ENCODE measurements at regions not wholly inside any gene's neighbourhood (a gene's known extent, or its start where the extent isn't known, plus 50 kb on each side); places are given as distances from the start of the nearest gene placed in this dataset.

DNA sequence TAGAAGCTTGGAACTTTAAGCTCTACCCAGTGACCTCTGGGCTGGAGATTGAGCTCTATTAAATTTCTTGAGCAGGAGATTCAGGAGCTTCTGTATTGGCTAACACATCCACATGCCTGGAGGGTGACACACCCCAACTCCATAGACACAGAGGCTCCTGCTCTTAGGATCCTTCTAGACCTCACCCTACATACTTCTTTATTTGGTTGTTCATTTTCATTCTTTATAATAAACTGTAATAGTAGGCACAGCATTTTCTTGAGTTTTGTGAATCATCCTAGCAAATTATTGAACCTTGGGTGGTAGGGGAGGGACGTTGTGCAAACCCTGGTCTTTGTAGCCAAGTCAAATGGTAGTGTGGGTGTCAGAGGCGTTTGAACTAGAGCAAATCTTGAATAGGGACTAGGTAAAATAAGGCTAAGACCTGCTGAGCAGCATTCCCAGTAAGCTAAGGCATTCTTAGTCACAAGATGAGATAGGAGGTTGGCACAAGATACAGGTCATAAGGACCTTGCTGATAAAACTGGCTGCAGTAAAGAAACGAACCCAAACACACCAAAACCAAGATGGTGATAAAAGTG lies 323.8 kb upstream of the GALNT5 start:
- DNase-seq (ENCODE audit: low spot score) (no peak), ATAC-seq (ENCODE audit: insufficient number of reproducible peaks, low FRiP score, low read depth) (no peak)
- no peak overlapping the region for H3K27ac ChIP-seq
- H3K36me3 ChIP-seq: no peaks in the 10 kb centered on the region
- no peaks in the 10 kb centered on the region for H3K4me1 ChIP-seq (ENCODE audit: control insufficient read depth in 1 of 2, low read depth in 2 of 2)
- H3K27me3 ChIP-seq (replicated peaks; ENCODE audit: insufficient read depth): no peaks in the 10 kb centered on the region
- no peak for TF ChIP-seq CTCF (IDR thresholded peaks at IDR 0.05)
- H3K9me3 ChIP-seq: no peaks in the 10 kb centered on the region
- no peak overlapping the region for H3K4me3 ChIP-seq

GRCh38 chr2:156935616-156936015 lies 321.9 kb upstream of the GALNT5 start:
- H3K9me3 ChIP-seq: no peaks in the 10 kb centered on the region
- no peaks in the 10 kb centered on the region for H3K4me1 ChIP-seq (ENCODE audit: control insufficient read depth in 1 of 2, low read depth in 2 of 2)
- TF ChIP-seq CTCF (IDR thresholded peaks at IDR 0.05): no peak
- H3K36me3 ChIP-seq: no peaks in the 10 kb centered on the region
- DNase-seq (ENCODE audit: low spot score): no peak
- H3K27me3 ChIP-seq (replicated peaks; ENCODE audit: insufficient read depth): no peaks in the 10 kb centered on the region
- H3K4me3 ChIP-seq: no peak overlapping the region
- no peak overlapping the region for H3K27ac ChIP-seq
- ATAC-seq (ENCODE audit: insufficient number of reproducible peaks, low FRiP score, low read depth): no peak

- H3K36me3 ChIP-seq: no peaks in the 10 kb centered on the region
- no peaks in the 10 kb centered on the region for H3K9me3 ChIP-seq
- no peaks in the 10 kb centered on the region for H3K27me3 ChIP-seq (replicated peaks; ENCODE audit: insufficient read depth)
- no peak overlapping the region for H3K27ac ChIP-seq
- DNase-seq (ENCODE audit: low spot score) (no peak), ATAC-seq (ENCODE audit: insufficient number of reproducible peaks, low FRiP score, low read depth) (no peak)
- no peaks in the 10 kb centered on the region for H3K4me1 ChIP-seq (ENCODE audit: control insufficient read depth in 1 of 2, low read depth in 2 of 2)
- no peak overlapping the region for H3K4me3 ChIP-seq
- TF ChIP-seq CTCF (IDR thresholded peaks at IDR 0.05): no peak
These were observed 320.1 kb upstream of the GALNT5 start for GRCh38 chr2:156937430-156937829.

DNA sequence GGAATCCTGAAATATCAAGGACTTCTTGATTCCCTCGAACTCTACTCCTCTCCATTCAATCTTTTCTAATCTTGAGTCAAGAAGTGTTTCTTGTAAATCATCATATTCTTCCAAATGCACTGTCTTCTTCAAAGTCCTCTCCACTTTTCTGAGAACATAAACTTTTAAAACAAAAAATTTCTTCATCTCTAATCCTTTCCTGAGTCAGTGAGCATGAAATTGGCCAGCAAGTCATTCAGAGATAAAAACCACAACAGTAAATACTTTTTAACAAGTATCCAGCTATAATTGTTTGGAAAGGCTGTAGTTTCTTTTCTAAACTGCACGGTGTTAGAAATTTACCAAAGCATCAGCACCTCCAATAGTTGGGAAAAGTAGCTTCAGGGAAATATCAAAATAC lies 312.6 kb upstream of the GALNT5 start:
- Histone ChIP-seq H3K4me3 (no peak overlapping the region), H3K4me1 (ENCODE audit: control insufficient read depth in 1 of 2, low read depth in 2 of 2) (no peaks in the 10 kb centered on the region), H3K36me3 (no peaks in the 10 kb centered on the region), H3K27ac (no peak overlapping the region), H3K27me3 (replicated peaks; ENCODE audit: insufficient read depth) (no peaks in the 10 kb centered on the region), H3K9me3 (no peaks in the 10 kb centered on the region)
- TF ChIP-seq CTCF (IDR thresholded peaks at IDR 0.05): no peak
- DNase-seq (ENCODE audit: low spot score): no peak
- no peak for ATAC-seq (ENCODE audit: insufficient number of reproducible peaks, low FRiP score, low read depth)

DNA sequence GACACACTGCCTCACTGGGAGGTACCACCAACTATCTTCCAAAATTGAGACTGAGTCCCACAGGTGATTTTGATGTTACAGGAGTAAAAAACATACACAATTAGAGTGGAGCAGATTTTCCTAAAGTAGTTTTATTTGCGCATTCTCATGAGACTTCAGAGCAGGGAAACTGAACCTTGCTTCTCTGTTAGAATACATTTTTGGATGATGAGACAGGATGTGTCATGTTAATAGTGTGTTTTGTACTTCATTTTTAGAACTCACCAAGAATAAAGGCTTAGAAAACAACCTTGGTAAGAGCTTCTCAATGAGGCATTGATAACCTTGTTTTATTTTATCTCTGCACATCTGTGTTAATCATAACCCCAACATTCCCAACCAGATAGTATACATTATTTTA lies 310.2 kb upstream of the GALNT5 start:
- H3K9me3 ChIP-seq: no peaks in the 10 kb centered on the region
- DNase-seq (ENCODE audit: low spot score): no peak
- H3K27ac ChIP-seq: no peak overlapping the region
- TF ChIP-seq CTCF (IDR thresholded peaks at IDR 0.05): no peak
- no peaks in the 10 kb centered on the region for H3K4me1 ChIP-seq (ENCODE audit: control insufficient read depth in 1 of 2, low read depth in 2 of 2)
- H3K36me3 ChIP-seq: no peaks in the 10 kb centered on the region
- H3K4me3 ChIP-seq: no peak overlapping the region
- H3K27me3 ChIP-seq (replicated peaks; ENCODE audit: insufficient read depth): no peaks in the 10 kb centered on the region
- ATAC-seq (ENCODE audit: insufficient number of reproducible peaks, low FRiP score, low read depth): no peak

Data from thoracic aorta (tissue), 2 donors.